KMS-11 (cell line): ENCODE measurements at regions not wholly inside any gene's neighbourhood (a gene's known extent, or its start where the extent isn't known, plus 50 kb on each side); places are given as distances from the start of the nearest gene placed in this dataset.

ENCODE experiments used
- H2AFZ ChIP-seq: fragments of 200-600 bp; sonication (generic); 2 replicates; pipeline ENCODE4 v1.6.1; 2016; ENCODE audit warnings: antibody characterized with exemption, mixed run types, low read depth
- H3K27ac ChIP-seq: fragments of 200-600 bp; sonication (generic); 2 replicates; pipeline ENCODE4 v1.6.1; 2016; ENCODE audit warnings: mild to moderate bottlenecking, mixed run types
- H3K27me3 ChIP-seq: fragments of 200-600 bp; sonication (generic); 2 replicates; pipeline ENCODE4 v1.6.1; 2017; ENCODE audit warnings: mild to moderate bottlenecking, low read depth, mixed run types, moderate library complexity; ENCODE audit not compliant: insufficient read depth
- H3K36me3 ChIP-seq: fragments of 200-600 bp; sonication (generic); 2 replicates; pipeline ENCODE4 v1.6.1; 2017; ENCODE audit warnings: mild to moderate bottlenecking, mixed run types; ENCODE audit not compliant: insufficient read depth
- H3K4me1 ChIP-seq: fragments of 200-600 bp; sonication (generic); 2 replicates; pipeline ENCODE4 v1.6.1; 2016; ENCODE audit warnings: mild to moderate bottlenecking, low read depth, mixed run types; ENCODE audit not compliant: poor library complexity, severe bottlenecking
- H3K4me2 ChIP-seq: fragments of 200-600 bp; sonication (generic); 2 replicates; pipeline ENCODE4 v1.7.0; 2016; ENCODE audit warnings: mild to moderate bottlenecking, mixed run types
- H3K4me3 ChIP-seq: fragments of 200-600 bp; sonication (generic); IDR thresholded peaks from 2 replicates; pipeline ENCODE4 v1.6.1; 2017; ENCODE audit warnings: low read depth, low read length, mixed read lengths; ENCODE audit not compliant: insufficient read depth
- H3K79me2 ChIP-seq: fragments of 200-600 bp; sonication (generic); 2 replicates; pipeline ENCODE4 v1.6.1; 2016; ENCODE audit warnings: low read depth, mixed run types; ENCODE audit not compliant: insufficient read depth
- H3K9ac ChIP-seq: fragments of 200-600 bp; sonication (generic); 2 replicates; pipeline ENCODE4 v1.6.1; 2016; ENCODE audit warnings: mild to moderate bottlenecking, mixed run types
- H4K20me1 ChIP-seq: fragments of 200-600 bp; sonication (generic); 2 replicates; pipeline ENCODE4 v1.6.1; 2016; ENCODE audit warnings: mild to moderate bottlenecking, mixed run types; ENCODE audit not compliant: insufficient read depth
- TF ChIP-seq, protein P1 (sequence below): fragments of 200-600 bp; sonication (generic); conservative IDR thresholded peaks from 2 replicates; pipeline ENCODE4 v1.6.1; 2017; ENCODE audit warnings: low read depth, mild to moderate bottlenecking, antibody characterized with exemption, low read length, moderate library complexity, mixed read lengths

DNA sequence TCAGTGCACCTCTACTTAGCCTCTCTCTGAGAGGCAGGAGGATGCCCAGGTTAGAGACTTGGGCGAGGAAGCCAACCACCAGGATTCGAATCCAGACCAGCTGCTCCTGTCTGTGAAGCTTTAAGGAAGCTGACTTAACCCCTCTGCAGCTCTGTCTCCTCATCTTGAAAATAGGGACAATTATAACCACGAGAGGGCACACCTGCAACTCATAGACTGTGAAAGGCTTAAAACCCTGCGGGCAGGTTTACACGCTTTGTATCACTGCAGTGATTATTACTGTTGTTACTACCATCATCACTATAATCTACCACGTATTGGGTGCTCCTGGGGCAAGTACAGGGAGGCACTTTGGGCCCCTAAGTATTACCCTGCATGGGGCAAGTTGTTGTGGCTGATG lies 379.8 kb downstream of the VRK1 start:
- Histone ChIP-seq H3K27me3 (no peaks in the 10 kb centered on the region), H3K79me2 (no peaks in the 10 kb centered on the region), H3K27ac (no peak overlapping the region), H3K4me1 (no peaks in the 10 kb centered on the region), H4K20me1 (no peaks in the 10 kb centered on the region), H3K9ac (no peak overlapping the region), H3K4me2 (no peak overlapping the region), H3K4me3 (no peak overlapping the region), H2AFZ (no peak overlapping the region), H3K36me3 (no peaks in the 10 kb centered on the region)
- TF ChIP-seq, protein P1, sequence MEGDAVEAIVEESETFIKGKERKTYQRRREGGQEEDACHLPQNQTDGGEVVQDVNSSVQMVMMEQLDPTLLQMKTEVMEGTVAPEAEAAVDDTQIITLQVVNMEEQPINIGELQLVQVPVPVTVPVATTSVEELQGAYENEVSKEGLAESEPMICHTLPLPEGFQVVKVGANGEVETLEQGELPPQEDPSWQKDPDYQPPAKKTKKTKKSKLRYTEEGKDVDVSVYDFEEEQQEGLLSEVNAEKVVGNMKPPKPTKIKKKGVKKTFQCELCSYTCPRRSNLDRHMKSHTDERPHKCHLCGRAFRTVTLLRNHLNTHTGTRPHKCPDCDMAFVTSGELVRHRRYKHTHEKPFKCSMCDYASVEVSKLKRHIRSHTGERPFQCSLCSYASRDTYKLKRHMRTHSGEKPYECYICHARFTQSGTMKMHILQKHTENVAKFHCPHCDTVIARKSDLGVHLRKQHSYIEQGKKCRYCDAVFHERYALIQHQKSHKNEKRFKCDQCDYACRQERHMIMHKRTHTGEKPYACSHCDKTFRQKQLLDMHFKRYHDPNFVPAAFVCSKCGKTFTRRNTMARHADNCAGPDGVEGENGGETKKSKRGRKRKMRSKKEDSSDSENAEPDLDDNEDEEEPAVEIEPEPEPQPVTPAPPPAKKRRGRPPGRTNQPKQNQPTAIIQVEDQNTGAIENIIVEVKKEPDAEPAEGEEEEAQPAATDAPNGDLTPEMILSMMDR: peak; percentile 42; the same call in 1 of the 2 replicates

DNA sequence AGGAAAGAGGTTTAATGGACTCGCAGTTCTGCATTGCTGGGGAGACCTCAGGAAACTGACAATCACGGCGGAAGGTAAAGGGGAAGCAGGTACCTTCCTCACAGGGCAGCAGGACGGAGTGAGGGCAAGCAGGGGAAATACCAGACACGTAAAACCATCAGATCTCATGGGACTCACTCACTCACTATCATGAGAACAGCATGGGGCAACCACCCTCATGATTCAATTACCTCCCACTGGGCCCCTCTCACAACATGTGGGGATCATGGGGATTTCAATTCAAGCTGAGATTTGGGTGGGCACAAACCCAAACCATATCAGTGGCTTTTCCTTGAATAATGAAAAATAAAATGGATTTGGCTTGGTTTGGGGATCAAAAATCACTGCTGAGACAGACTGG lies 380.5 kb downstream of the VRK1 start:
- no peaks in the 10 kb centered on the region for H3K36me3 ChIP-seq
- H3K4me1 ChIP-seq: no peaks in the 10 kb centered on the region
- no peak overlapping the region for H3K4me3 ChIP-seq
- TF ChIP-seq, protein P1: no peak
- H4K20me1 ChIP-seq: no peaks in the 10 kb centered on the region
- no peak overlapping the region for H3K27ac ChIP-seq
- H3K4me2 ChIP-seq: no peak overlapping the region
- H3K79me2 ChIP-seq: no peaks in the 10 kb centered on the region
- no peak overlapping the region for H2AFZ ChIP-seq
- H3K9ac ChIP-seq: no peak overlapping the region
- H3K27me3 ChIP-seq: no peaks in the 10 kb centered on the region

DNA sequence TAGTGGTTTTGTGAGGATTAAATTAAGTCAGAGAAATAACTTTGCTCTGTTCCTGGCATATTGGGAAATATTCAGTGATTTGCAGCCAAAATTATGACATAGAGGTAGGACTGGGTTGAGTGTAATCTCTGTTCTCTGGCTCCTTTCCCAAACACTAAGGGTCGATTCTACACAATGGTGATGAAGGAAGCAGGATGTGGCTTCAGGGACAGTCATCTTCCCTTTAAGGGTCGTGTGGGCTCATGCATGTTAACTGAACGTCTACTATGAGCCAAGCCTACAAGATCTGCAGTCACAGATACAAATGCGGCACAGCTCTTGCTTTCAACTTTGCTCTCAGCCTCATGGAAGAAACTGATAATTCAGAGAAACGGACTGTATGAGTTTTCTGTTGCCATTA lies 381.6 kb downstream of the VRK1 start:
- H3K27me3 ChIP-seq: no peaks in the 10 kb centered on the region
- H3K4me1 ChIP-seq: no peaks in the 10 kb centered on the region
- no peak overlapping the region for H3K4me2 ChIP-seq
- TF ChIP-seq, protein P1: no peak
- H3K36me3 ChIP-seq: no peaks in the 10 kb centered on the region
- H3K4me3 ChIP-seq: no peak overlapping the region
- no peak overlapping the region for H3K9ac ChIP-seq
- no peaks in the 10 kb centered on the region for H3K79me2 ChIP-seq
- no peak overlapping the region for H2AFZ ChIP-seq
- H4K20me1 ChIP-seq: no peaks in the 10 kb centered on the region
- H3K27ac ChIP-seq: no peak overlapping the region

DNA sequence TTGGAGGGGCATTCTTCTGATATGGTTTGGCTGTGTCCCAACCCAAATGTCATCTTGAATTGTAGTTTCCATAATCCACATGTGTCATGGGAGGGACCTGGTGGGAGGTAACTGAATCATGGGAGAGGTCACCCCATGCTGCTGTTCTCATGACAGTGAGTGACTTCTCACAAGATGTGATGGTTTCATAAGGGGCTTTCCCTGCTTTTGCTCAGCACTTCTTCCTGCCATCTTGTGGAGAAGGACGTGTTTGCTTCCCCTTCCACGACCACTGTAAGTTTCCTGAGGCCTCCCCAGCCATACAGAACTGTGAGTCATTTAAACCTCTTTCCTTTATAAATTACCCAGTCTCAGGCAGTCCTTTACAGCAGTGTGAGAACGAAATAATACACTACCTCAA lies 382.4 kb downstream of the VRK1 start:
- H3K27me3 ChIP-seq: no peaks in the 10 kb centered on the region
- no peaks in the 10 kb centered on the region for H4K20me1 ChIP-seq
- no peak overlapping the region for H3K4me3 ChIP-seq
- no peaks in the 10 kb centered on the region for H3K4me1 ChIP-seq
- TF ChIP-seq, protein P1: no peak
- no peaks in the 10 kb centered on the region for H3K79me2 ChIP-seq
- H3K36me3 ChIP-seq: no peaks in the 10 kb centered on the region
- no peak overlapping the region for H3K4me2 ChIP-seq
- H2AFZ ChIP-seq: no peak overlapping the region
- no peak overlapping the region for H3K9ac ChIP-seq
- no peak overlapping the region for H3K27ac ChIP-seq
